Neural progenitor cell (in vitro differentiated cells): ENCODE measurements at regions not wholly inside any gene's neighbourhood (a gene's known extent, or its start where the extent isn't known, plus 50 kb on each side); places are given as distances from the start of the nearest gene placed in this dataset.
A peak's percentile ranks its signal among the peaks of the same experiment; 100 is the strongest.

ENCODE experiments used
- DNase-seq: peaks from one replicate; pipeline ENCODE4 v3.0.0-alpha.2; 2016; ENCODE audit warnings: low spot score
- H2AFZ ChIP-seq: fragments of 200-600 bp; sonication (generic); replicated peaks from 2 replicates; pipeline ENCODE4 v1.6.1; 2016; ENCODE audit warnings: antibody characterized with exemption
- H3F3A ChIP-seq: fragments of 200-600 bp; sonication (generic); 2 replicates; pipeline ENCODE4 v1.6.1; 2016; ENCODE audit warnings: antibody characterized with exemption, low read depth
- H3K27ac ChIP-seq: fragments of 200-600 bp; sonication (generic); 2 replicates; pipeline ENCODE4 v1.5.1; 2016; ENCODE audit warnings: mild to moderate bottlenecking
- H3K27me3 ChIP-seq: fragments of 200-600 bp; sonication (generic); 2 replicates; pipeline ENCODE4 v1.6.1; 2016; ENCODE audit warnings: mild to moderate bottlenecking, moderate library complexity
- H3K36me3 ChIP-seq: fragments of 200-600 bp; sonication (generic); 2 replicates; pipeline ENCODE4 v1.5.1; 2016
- H3K4me1 ChIP-seq: fragments of 200-600 bp; sonication (generic); 2 replicates; pipeline ENCODE4 v1.6.1; 2016; ENCODE audit warnings: mixed run types
- H3K4me2 ChIP-seq: fragments of 200-600 bp; sonication (generic); 2 replicates; pipeline ENCODE4 v1.6.1; 2016
- H3K4me3 ChIP-seq: fragments of 200-600 bp; sonication (generic); 2 replicates; pipeline ENCODE4 v1.5.1; 2016
- H3K79me2 ChIP-seq: fragments of 200-600 bp; sonication (generic); 2 replicates; pipeline ENCODE4 v1.6.1; 2016; ENCODE audit warnings: low read depth
- H3K9ac ChIP-seq: fragments of 200-600 bp; sonication (generic); 2 replicates; pipeline ENCODE4 v1.6.1; 2016
- H3K9me3 ChIP-seq: fragments of 200-600 bp; sonication (generic); 2 replicates; pipeline ENCODE4 v1.5.1; 2016; ENCODE audit warnings: low read depth
- H4K20me1 ChIP-seq: fragments of 200-600 bp; sonication (generic); 2 replicates; pipeline ENCODE4 v1.6.1; 2016; ENCODE audit warnings: low read depth
- H3K27ac Mint-ChIP-seq: 3 replicates; pipeline ENCODE4 v1.8.0; 2021; ENCODE audit warnings: mixed read lengths
- H3K27me3 Mint-ChIP-seq: 2 replicates; pipeline ENCODE4 v1.8.0; 2022; ENCODE audit warnings: low read depth, mild to moderate bottlenecking, inconsistent platforms, moderate library complexity, mixed read lengths; ENCODE audit not compliant: insufficient read depth
- H3K36me3 Mint-ChIP-seq: 3 replicates; pipeline ENCODE4 v1.8.0; 2021; ENCODE audit warnings: mixed read lengths
- H3K4me1 Mint-ChIP-seq: 3 replicates; pipeline ENCODE4 v1.8.0; 2021; ENCODE audit warnings: mixed read lengths
- H3K4me3 Mint-ChIP-seq: 3 replicates; pipeline ENCODE4 v1.8.0; 2021; ENCODE audit warnings: mild to moderate bottlenecking, moderate library complexity, mixed read lengths
- H3K9me3 Mint-ChIP-seq: 3 replicates; pipeline ENCODE4 v1.8.0; 2020; ENCODE audit warnings: mixed read lengths
- CTCF ChIP-seq: fragments of 200-600 bp; sonication (generic); IDR thresholded peaks from 2 replicates; pipeline ENCODE4 v1.5.1; 2017; ENCODE audit warnings: antibody characterized with exemption, mild to moderate bottlenecking
- EZH2 ChIP-seq: fragments of 200-600 bp; sonication (generic); IDR thresholded peaks from 2 replicates; pipeline ENCODE4 v1.6.1; 2017; ENCODE audit warnings: antibody characterized with exemption, mild to moderate bottlenecking, moderate library complexity
- EZH2phosphoT487 ChIP-seq: fragments of 200-600 bp; sonication (generic); IDR thresholded peaks from 2 replicates; pipeline ENCODE4 v1.6.1; 2017; ENCODE audit warnings: antibody characterized with exemption

GRCh38 chr10:91162050-91162494 lies 58.4 kb upstream of the PCGF5 start:
- no peaks in the 10 kb centered on the region for H3K9me3 ChIP-seq
- no peak overlapping the region for H3K9ac ChIP-seq
- no peaks in the 10 kb centered on the region for H3K36me3 ChIP-seq
- no peak for DNase-seq
- TF ChIP-seq EZH2phosphoT487 = peak; percentile 36
- TF ChIP-seq EZH2 = peak; percentile 67
- no peak for TF ChIP-seq CTCF
- peaks cover 19% of the 10 kb centered on the region for H3K27me3 Mint-ChIP-seq
- H3K79me2 ChIP-seq = no peaks in the 10 kb centered on the region
- no peaks in the 10 kb centered on the region for H3K36me3 Mint-ChIP-seq
- H3K27me3 ChIP-seq = peaks cover 96% of the 10 kb centered on the region
- H3K4me3 Mint-ChIP-seq = peak overlapping the region; percentile 86
- no peaks in the 10 kb centered on the region for H3K9me3 Mint-ChIP-seq
- H3K4me1 Mint-ChIP-seq = peaks cover 20% of the 10 kb centered on the region
- peak overlapping the region; percentile 59 for H3K4me3 ChIP-seq
- peak overlapping the region; percentile 92 for H3K4me2 ChIP-seq
- no peak overlapping the region for H3K27ac Mint-ChIP-seq
- H3K27ac ChIP-seq = no peak overlapping the region
- H3F3A ChIP-seq = peaks cover 5% of the 10 kb centered on the region
- peaks cover 10% of the 10 kb centered on the region for H4K20me1 ChIP-seq
- peak overlapping the region; percentile 89 for H2AFZ ChIP-seq
- H3K4me1 ChIP-seq = peaks cover 22% of the 10 kb centered on the region

GRCh38 chr10:91162495-91163268 lies 57.8 kb upstream of the PCGF5 start:
- Histone ChIP-seq H4K20me1 (peaks cover 10% of the 10 kb centered on the region), H3K79me2 (no peaks in the 10 kb centered on the region), H3K4me1 (peaks cover 22% of the 10 kb centered on the region), H3K36me3 (no peaks in the 10 kb centered on the region), H3K9ac (no peak overlapping the region), H2AFZ (peak overlapping the region; percentile 92), H3K4me2 (peak overlapping the region; percentile 92), H3K27me3 (peaks cover 96% of the 10 kb centered on the region), H3K4me3 (peak overlapping the region; percentile 62), H3F3A (peaks cover 5% of the 10 kb centered on the region), H3K9me3 (no peaks in the 10 kb centered on the region), H3K27ac (no peak overlapping the region)
- Mint-ChIP-seq H3K27ac (no peak overlapping the region), H3K27me3 (peaks cover 19% of the 10 kb centered on the region), H3K4me3 (peak overlapping the region; percentile 86), H3K4me1 (peaks cover 20% of the 10 kb centered on the region), H3K9me3 (no peaks in the 10 kb centered on the region), H3K36me3 (no peaks in the 10 kb centered on the region)
- peak; percentile 24 for TF ChIP-seq EZH2
- TF ChIP-seq CTCF = no peak
- peak; percentile 77 for TF ChIP-seq EZH2phosphoT487
- peak; percentile 78 for DNase-seq

- Histone ChIP-seq H4K20me1 (peaks cover 10% of the 10 kb centered on the region), H3K27me3 (peaks cover 99% of the 10 kb centered on the region), H3K79me2 (no peaks in the 10 kb centered on the region), H3K27ac (no peak overlapping the region), H3K4me1 (peaks cover 21% of the 10 kb centered on the region), H3K9me3 (no peaks in the 10 kb centered on the region), H3K4me2 (peak overlapping the region; percentile 88), H3K9ac (no peak overlapping the region), H3K4me3 (peak overlapping the region; percentile 62), H2AFZ (peak overlapping the region; percentile 92), H3K36me3 (no peaks in the 10 kb centered on the region), H3F3A (peaks cover 5% of the 10 kb centered on the region)
- H3K9me3 Mint-ChIP-seq = peaks cover 2% of the 10 kb centered on the region
- H3K27me3 Mint-ChIP-seq = peaks cover 19% of the 10 kb centered on the region
- TF ChIP-seq EZH2 (no peak), CTCF (no peak), EZH2phosphoT487 (no peak)
- peak overlapping the region; percentile 89 for H3K4me3 Mint-ChIP-seq
- peaks cover 20% of the 10 kb centered on the region for H3K4me1 Mint-ChIP-seq
- H3K27ac Mint-ChIP-seq = no peak overlapping the region
- H3K36me3 Mint-ChIP-seq = no peaks in the 10 kb centered on the region
- DNase-seq = peak; percentile 71
These were observed 57.1 kb upstream of the PCGF5 start for GRCh38 chr10:91163269-91163868.
